Nephron progenitor cell (in vitro differentiated cells): ENCODE measurements at regions not wholly inside any gene's neighbourhood (a gene's known extent, or its start where the extent isn't known, plus 50 kb on each side); places are given as distances from the start of the nearest gene placed in this dataset.
A peak's percentile ranks its signal among the peaks of the same experiment; 100 is the strongest.

Experiments used
- DNase-seq: peaks from one replicate; pipeline ENCODE4 v3.0.0; 2021
- H3K27ac Mint-ChIP-seq: 2 replicates; pipeline ENCODE4 v1.8.0; 2021; ENCODE audit warnings: mild to moderate bottlenecking, moderate library complexity, mixed read lengths
- H3K27me3 Mint-ChIP-seq: 2 replicates; pipeline ENCODE4 v1.8.0; 2021; ENCODE audit warnings: mild to moderate bottlenecking, low read depth, mixed read lengths; ENCODE audit not compliant: poor library complexity
- H3K36me3 Mint-ChIP-seq: 2 replicates; pipeline ENCODE4 v1.8.0; 2021; ENCODE audit warnings: low read depth, mixed read lengths
- H3K4me1 Mint-ChIP-seq: 2 replicates; pipeline ENCODE4 v1.8.0; 2021; ENCODE audit warnings: mixed read lengths
- H3K4me3 Mint-ChIP-seq: 2 replicates; pipeline ENCODE4 v1.8.0; 2021; ENCODE audit warnings: mild to moderate bottlenecking, moderate library complexity, mixed read lengths
- H3K9me3 Mint-ChIP-seq: 2 replicates; pipeline ENCODE4 v1.8.0; 2021; ENCODE audit warnings: mild to moderate bottlenecking, moderate library complexity, mixed read lengths
- CTCF ChIP-seq: fragments of 200-600 bp; sonication (generic); IDR thresholded peaks from 2 replicates; pipeline ENCODE4 v1.5.0; 2021; ENCODE audit warnings: antibody characterized with exemption

GRCh38 chr12:75781532-75782046 is 250.0 kb downstream of the PHLDA1 start:
- H3K4me3 Mint-ChIP-seq: no peak overlapping the region
- DNase-seq: no peak
- no peak for TF ChIP-seq CTCF
- peaks cover 31% of the 10 kb centered on the region for H3K4me1 Mint-ChIP-seq
- H3K9me3 Mint-ChIP-seq: peaks cover 18% of the 10 kb centered on the region
- H3K27ac Mint-ChIP-seq: no peak overlapping the region
- peaks cover 16% of the 10 kb centered on the region for H3K36me3 Mint-ChIP-seq
- H3K27me3 Mint-ChIP-seq: no peaks in the 10 kb centered on the region

- H3K27me3 Mint-ChIP-seq: peaks cover under 1% of the 10 kb centered on the region
- H3K27ac Mint-ChIP-seq: peak overlapping the region; percentile 93
- peaks cover 16% of the 10 kb centered on the region for H3K36me3 Mint-ChIP-seq
- TF ChIP-seq CTCF: no peak
- no peak for DNase-seq
- H3K4me3 Mint-ChIP-seq: no peak overlapping the region
- peaks cover 18% of the 10 kb centered on the region for H3K9me3 Mint-ChIP-seq
- peaks cover 31% of the 10 kb centered on the region for H3K4me1 Mint-ChIP-seq
Observed at GRCh38 chr12:75779891-75780496, 251.6 kb downstream of the PHLDA1 start.

- no peak overlapping the region for H3K27ac Mint-ChIP-seq
Observed at GRCh38 chr12:75774261-75775052, 257.1 kb downstream of the PHLDA1 start.

GRCh38 chr12:75773377-75773776 is 258.2 kb downstream of the PHLDA1 start:
- H3K4me3 Mint-ChIP-seq: no peak overlapping the region
- DNase-seq: no peak
- H3K9me3 Mint-ChIP-seq: no peaks in the 10 kb centered on the region
- no peak for TF ChIP-seq CTCF
- peaks cover 2% of the 10 kb centered on the region for H3K4me1 Mint-ChIP-seq
- H3K27ac Mint-ChIP-seq: peak overlapping the region; percentile 72
- no peaks in the 10 kb centered on the region for H3K36me3 Mint-ChIP-seq
- peaks cover 2% of the 10 kb centered on the region for H3K27me3 Mint-ChIP-seq

More at GRCh38 chr12:75774261-75775052, 257.1 kb downstream of the PHLDA1 start:
- DNase-seq: no peak
- TF ChIP-seq CTCF: no peak
- Mint-ChIP-seq H3K4me1 (peaks cover under 1% of the 10 kb centered on the region), H3K27me3 (peaks cover 2% of the 10 kb centered on the region), H3K9me3 (peaks cover under 1% of the 10 kb centered on the region), H3K36me3 (no peaks in the 10 kb centered on the region), H3K4me3 (no peak overlapping the region)

GRCh38 chr12:75771023-75771422 is 259.6 kb upstream of the KRR1 start:
- peaks cover 15% of the 10 kb centered on the region for H3K4me1 Mint-ChIP-seq
- DNase-seq: no peak
- H3K4me3 Mint-ChIP-seq: no peak overlapping the region
- H3K27ac Mint-ChIP-seq: no peak overlapping the region
- no peaks in the 10 kb centered on the region for H3K9me3 Mint-ChIP-seq
- TF ChIP-seq CTCF: no peak
- H3K36me3 Mint-ChIP-seq: no peaks in the 10 kb centered on the region
- H3K27me3 Mint-ChIP-seq: peaks cover 2% of the 10 kb centered on the region
